ENCODE measurements at regions not wholly inside any gene's neighbourhood (a gene's known extent, or its start where the extent isn't known, plus 50 kb on each side); places are given as distances from the start of the nearest gene placed in this dataset.

GRCh38 chr3:74387111-74387735, 227.2 kb downstream of the CNTN3 start:
- TF ChIP-seq POLR2AphosphoS5 (IDR thresholded peaks at IDR 0.05) = no peak
- no peak for TF ChIP-seq CTCF (IDR thresholded peaks at IDR 0.05)

Measured in prostate gland (tissue), 2 donors.